ENCODE measurements at regions not wholly inside any gene's neighbourhood (a gene's known extent, or its start where the extent isn't known, plus 50 kb on each side); places are given as distances from the start of the nearest gene placed in this dataset.

GRCh38 chr14:73764406-73765280, 50.5 kb upstream of the PNMA1 start:
- WGBS, 2 donors, result 33 to 55% methylated on average over 6 to 8 of the region's 8 CpGs
- no peaks in the 10 kb centered on the region for H3K36me3 ChIP-seq (ENCODE audit: low read depth, missing control alignments)
- no peak overlapping the region for H3K4me3 ChIP-seq
- intact Hi-C loops (cut with DNase I; ENCODE audit: low total_unique reads), result no loop called here
- no peak for DNase-seq
- H3K4me1 ChIP-seq, result peaks cover 49% of the 10 kb centered on the region
- TF ChIP-seq CTCF (IDR thresholded peaks at IDR 0.05) (no peak), POLR2A (IDR thresholded peaks at IDR 0.05) (no peak)
- H3K9me3 ChIP-seq, result no peaks in the 10 kb centered on the region
- no peaks in the 10 kb centered on the region for H3K27me3 ChIP-seq
- peak overlapping the region; percentile 70 to 77 for H3K27ac ChIP-seq
